GM19351 (cell line): ENCODE measurements at regions not wholly inside any gene's neighbourhood (a gene's known extent, or its start where the extent isn't known, plus 50 kb on each side); places are given as distances from the start of the nearest gene placed in this dataset.

Source experiments
- ATAC-seq: cut with Tn5 transposase; IDR thresholded peaks from one replicate; pipeline ENCODE4 v1.9.1; 2021; ENCODE audit warnings: mild to moderate bottlenecking, moderate library complexity; ENCODE audit not compliant: unreplicated experiment

- no peak for ATAC-seq
Observed at GRCh38 chr5:143732402-143732801, 79.6 kb upstream of the HMHB1 start.

DNA sequence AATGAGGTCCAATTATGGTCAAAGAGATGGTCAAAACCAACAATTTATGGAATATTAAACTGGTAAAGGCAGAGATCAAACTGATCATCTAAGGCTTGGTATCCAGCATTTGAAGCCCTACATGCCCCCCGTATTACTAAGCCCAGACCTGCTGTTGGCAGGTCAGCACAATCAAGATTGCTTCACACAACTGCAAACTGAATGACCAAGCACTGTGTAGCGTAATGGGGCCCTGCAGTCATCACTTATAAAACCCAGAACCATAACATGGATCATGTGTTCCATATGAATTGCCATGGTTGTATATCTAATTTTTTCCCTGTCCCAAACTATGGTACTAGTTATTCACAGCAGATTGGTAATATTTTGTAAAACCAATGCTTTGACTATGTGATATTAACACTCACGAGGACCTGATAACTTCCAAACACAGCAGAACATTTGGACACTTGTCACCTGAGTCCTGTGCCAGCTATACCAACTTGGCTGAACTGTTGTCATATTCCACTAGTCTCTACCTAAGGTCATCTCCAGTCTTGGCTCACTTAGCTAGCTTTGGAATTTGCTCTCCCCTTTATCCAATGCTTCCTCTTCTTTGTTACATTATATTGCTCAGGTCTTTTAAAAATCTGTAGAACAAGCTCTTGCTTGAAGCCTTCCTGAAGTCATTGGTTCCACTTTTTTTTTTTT is 81.7 kb upstream of the HMHB1 start:
- no peak for ATAC-seq

DNA sequence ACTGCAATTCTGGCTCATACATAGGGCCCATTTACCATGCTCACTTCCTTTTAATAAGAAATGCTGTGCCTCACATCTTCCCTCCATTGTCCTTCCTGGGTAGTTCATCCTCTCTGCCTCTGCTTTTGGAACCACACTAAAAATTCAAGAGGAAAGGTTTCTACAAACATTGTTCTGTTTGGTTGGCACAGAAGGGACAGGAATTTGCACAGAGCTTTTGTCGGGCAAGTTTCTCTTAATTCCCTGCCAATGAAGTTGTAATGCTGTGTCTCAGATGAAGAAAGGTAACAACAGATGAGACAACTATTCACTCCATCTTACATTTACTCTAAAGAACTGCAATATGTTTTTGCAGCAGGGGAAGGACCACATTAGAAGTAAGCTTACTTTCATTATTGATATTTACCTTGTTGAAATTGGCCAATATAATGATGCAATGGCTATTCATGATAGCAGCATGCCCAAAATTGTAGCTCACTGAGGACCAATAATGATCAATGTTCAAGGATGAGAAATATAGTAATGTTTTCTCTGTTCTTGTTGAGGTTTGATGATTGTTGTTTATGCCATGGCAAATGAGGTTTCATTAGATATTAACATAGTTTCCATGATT is 82.5 kb upstream of the HMHB1 start:
- ATAC-seq, result no peak

DNA sequence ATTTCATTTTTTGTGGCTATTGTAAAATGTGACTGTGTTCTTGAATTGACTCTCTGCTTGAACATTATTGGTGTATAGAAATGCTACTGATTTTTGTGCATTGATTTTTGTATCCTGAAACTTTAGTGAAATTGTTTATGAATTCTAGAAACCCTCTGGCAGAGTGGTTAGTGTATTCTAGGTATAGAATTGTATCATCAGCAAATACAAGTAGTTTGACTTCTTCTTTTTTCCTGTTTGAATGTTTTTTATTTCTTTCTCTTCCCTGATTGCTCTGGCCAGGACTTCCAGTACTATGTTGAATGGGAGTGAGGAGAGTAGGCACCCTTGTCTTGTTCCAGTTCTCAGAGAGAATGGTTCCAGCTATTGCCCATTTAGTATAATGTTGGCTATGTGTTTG is 88.8 kb upstream of the HMHB1 start:
- no peak for ATAC-seq

DNA sequence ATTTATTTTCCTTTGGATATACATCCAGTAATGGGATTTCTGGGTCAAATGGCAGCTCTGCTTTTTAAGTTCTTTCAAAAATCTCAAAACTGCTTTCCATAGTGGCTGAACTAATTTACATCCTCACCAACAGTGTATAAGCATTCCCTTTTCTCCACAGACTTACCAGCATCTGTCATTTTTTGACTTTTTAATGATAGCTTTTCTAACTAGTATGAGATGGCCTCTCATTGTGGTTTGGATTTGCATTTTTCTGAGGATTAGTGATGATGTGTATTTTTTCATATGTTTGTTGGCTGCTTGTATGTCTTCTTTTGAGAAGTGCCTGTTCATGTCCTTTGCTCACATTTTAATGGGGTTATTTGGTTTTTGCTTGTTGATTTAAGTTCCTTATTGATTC is 90.0 kb upstream of the HMHB1 start:
- ATAC-seq, result no peak

DNA sequence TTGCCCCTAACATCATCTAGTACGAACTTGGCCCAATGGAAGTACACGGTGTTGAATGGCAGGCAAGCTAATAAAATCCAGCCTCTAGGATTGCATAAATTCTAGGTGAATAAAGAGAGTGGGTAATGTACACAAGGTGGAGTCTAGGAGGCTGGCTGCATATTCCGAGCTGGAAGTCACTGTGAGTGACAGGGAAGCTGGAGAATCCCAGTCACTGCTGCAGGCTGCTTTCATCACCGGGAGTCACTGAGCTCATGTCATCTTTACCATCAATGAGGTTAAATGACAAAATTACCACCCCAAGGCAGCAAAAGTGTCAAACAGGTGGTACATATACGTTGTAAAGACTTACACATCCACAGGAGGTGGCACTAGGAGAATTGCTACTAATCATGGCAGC is 91.3 kb upstream of the HMHB1 start:
- ATAC-seq, result no peak

GRCh38 chr5:143717400-143717799 is 94.6 kb upstream of the HMHB1 start:
- ATAC-seq, result no peak

GRCh38 chr5:143716881-143717280 is 95.1 kb upstream of the HMHB1 start:
- ATAC-seq, result no peak

DNA sequence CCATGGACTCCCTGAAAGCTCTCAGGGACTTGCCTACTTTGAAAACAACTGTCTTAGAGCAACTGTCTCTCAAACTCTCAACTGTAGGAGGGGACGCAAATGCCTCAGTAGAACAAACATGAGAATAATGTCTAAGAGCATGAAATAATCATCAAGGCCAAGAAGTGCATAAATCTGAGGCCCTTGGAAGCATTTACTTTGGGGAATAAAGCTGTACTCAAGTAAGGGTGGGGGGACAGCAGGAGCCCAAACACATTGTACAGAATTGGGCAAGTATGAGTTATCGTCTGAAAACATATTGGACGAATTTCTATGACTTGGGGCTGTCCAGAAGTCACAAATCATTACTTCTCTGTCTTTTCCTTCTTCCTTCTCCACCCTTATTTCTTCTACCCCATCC is 96.3 kb upstream of the HMHB1 start:
- no peak for ATAC-seq

DNA sequence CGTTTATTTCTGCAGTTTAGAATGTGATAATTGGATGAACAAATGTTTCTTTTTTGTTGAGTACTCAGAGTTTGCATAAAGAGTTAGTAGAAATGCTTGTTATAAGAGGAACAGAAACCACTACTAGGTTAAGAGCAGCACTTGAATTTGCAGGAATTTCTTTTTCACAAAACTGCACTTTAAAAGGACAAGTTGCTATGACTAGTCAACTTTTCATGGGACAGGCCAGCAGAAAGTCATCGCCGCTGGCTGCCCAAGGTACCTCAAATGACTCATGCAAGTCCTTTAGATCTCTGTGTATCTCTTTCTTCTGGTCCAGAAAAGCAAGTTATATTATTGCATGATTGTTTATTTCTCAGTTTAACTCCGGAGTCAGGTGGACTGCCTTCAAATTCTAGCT is 97.3 kb upstream of the HMHB1 start:
- ATAC-seq, result peak; percentile 91

GRCh38 chr5:143713047-143714003 is 98.6 kb upstream of the HMHB1 start:
- no peak for ATAC-seq

DNA sequence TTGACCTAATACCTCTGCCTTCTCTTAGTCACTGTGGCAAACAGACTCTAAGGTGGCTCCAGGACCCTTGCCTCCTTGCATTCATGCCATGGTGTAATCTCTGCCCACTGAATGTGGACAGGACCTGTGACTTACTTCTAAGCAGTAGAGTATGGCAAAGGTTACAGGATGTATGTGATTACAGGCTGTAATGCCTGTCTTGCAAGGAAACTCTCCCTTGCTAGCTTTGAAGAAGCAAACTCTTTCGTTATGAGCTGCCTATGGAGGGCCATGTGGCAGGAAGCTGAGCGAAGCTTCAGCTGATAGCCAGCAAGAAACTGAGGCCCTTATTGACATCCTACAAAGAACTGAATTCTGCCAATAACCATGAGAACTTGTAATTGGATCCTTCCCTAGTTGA is 103.3 kb upstream of the HMHB1 start:
- no peak for ATAC-seq

DNA sequence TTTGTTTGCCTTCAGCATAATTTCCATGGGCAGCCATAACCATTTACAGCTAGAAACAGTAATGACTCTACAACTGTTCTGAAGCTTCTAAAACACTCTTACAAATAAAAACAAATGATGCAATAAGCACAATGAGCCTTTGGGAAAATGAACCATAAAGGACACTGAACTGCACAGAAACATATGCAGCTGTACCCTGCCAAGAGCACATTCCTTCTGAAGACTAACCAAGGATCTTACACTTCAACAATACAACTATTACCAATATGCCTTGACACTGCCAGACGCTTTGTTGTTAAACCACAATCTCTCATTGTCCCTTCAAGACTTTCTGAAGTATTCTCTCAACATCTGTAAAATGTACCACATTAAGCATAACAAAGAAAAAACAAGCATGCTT is 104.2 kb upstream of the HMHB1 start:
- ATAC-seq, result no peak

DNA sequence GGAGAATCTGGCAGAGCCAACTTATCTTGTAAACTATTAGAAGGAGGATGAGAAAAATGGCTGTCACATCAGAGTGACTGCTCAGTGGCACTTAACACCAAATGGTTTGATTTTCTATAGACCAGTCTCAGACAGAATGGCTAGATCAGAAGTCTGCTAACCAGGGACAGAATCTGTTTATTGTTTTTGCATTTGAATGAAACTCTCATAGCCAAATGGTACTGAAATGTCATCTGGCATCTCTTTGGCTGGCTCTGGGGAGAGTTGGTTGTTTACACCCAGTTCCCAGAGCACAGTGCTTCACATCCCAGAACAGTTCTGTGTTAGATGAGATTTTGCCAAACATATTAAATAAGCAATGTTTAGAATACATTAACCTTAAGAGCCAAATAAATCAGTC is 106.6 kb upstream of the HMHB1 start:
- no peak for ATAC-seq

DNA sequence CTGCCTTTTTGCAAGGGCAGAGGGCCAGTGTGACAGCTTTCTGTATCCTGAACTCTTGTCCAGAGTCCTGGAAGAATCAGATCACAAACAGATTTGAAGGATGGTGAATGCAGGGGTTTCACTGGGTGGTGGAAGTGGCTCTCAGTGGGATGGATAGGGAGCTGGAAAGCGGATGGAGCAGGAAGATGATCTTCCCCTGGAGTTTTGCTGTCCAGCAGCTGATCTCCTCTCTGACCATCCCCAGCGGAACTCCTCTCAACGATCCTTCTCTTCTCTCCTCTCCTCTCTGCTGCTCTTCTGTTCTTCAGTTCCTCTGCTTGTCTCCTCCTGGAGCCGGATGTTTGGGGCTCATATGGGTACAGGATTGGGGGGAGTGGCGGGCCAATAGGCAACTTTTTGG is 108.3 kb upstream of the HMHB1 start:
- ATAC-seq, result no peak

- no peak for ATAC-seq
Observed at GRCh38 chr5:143701493-143701892, 110.5 kb upstream of the HMHB1 start.

DNA sequence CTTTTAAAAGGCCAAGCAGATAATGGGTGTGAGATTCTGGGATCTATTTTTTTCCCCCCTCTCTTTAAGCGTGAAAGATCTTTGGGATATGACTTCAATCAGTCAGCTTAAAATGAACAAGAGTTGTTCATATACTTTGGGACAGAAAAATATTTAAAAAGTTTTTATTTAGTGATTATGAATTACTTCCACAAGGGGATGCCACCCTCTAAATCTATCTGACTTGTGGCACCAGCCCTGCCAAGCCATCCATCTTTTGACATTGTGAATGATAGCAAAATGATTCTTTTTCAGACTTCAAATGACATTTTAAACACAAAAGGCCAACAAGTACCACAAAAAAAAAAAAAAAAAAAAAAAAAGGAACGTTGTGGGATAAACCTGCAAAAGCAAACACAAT is 111.0 kb upstream of the HMHB1 start:
- ATAC-seq, result no peak

- no peak for ATAC-seq
Observed at GRCh38 chr5:143699121-143699520, 112.8 kb upstream of the HMHB1 start.

DNA sequence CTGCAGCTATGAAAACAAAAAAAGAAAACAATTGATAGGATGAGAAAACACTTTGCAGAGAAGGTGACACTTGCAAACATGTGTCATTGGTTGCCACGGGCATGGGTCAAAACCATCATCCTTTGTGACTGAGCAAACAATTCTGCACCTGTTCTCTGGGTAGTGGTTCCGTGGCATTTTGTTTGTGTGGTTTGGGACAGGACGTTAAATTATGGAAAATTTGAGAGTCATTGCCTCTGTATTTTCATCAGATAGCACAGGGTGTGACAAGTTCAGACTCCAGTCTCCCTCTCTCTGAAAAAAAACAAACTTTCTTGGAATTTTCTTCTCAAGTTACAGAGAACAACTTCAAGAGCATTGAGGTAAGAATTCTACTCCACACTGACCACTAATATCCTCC is 113.4 kb upstream of the HMHB1 start:
- no peak for ATAC-seq

DNA sequence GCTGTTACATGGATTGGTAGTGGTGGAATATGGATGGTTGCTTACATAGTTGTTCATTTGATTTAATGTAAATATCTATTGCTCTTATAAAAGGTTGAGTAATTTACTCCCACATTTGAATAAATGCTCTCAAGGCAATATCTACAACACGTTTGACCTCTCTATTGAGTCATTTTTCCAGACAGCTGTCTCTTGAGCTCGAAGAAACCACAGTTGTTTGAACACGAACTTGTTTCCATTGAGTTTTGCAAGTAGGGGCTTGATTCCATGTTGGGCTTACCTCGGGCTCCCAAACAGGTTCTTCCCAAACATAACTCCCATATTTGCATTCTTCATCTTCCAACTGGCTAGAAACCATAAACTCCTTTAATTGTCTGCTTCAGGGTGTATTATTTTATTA is 115.0 kb upstream of the HMHB1 start:
- no peak for ATAC-seq

DNA sequence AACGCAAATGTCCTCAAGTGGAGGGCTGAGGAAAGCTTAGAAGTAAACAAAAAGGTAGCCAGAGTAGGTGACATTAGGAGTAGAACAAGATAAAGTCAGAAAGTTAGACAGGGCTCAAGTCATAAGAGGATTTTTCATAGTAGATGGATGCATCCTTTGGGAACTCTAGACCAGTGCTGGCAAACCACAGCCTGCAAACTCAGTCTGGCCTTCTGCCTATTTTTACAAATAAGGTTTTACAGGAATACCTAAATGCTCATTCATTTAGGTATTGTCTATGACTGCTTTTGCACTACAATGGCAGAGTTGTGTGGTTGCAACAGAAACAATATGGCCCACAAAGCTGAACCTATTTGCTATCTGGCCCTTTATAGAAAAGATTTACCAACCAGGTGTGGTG is 116.0 kb upstream of the HMHB1 start:
- no peak for ATAC-seq
